PC-3 (cell line): ENCODE measurements at regions not wholly inside any gene's neighbourhood (a gene's known extent, or its start where the extent isn't known, plus 50 kb on each side); places are given as distances from the start of the nearest gene placed in this dataset.

Experiments used
- ATAC-seq: fragments of 200-7000 bp; cut with Tn5 transposase; 2 replicates; pipeline ENCODE4 v1.9.1; 2020; ENCODE audit warnings: mild to moderate bottlenecking, moderate library complexity
- BruUV-seq: library from RNA; stranded (reverse); fragments of 400-500 nt; replicated peaks from 2 replicates; lab custom pipeline; 2021; lab: Mats Ljungman, UMichigan
- CTCF ChIA-PET: fragments of 300-600 bp; sonication (Branson Sonifier 250); formaldehyde crosslinking; loops from one replicate; lab custom pipeline; 2022; ENCODE audit warnings: antibody characterized with exemption; lab: Charles Lee
- POLR2A ChIA-PET: fragments of 300-600 bp; sonication (Branson Sonifier 250); formaldehyde crosslinking; loops from one replicate; lab custom pipeline; 2022; ENCODE audit warnings: antibody characterized with exemption; ENCODE audit not compliant: unreplicated experiment; lab: Charles Lee
- DNase-seq: peaks from one replicate; pipeline ENCODE4 v3.0.0-alpha.2; 2015
- H2AFZ ChIP-seq: fragments of 300-600 bp; sonication (generic); 2 replicates; pipeline ENCODE4 v1.6.0; 2016; ENCODE audit warnings: antibody characterized with exemption, low read length
- H3F3A ChIP-seq: fragments of 300-600 bp; sonication (generic); one replicate; pipeline ENCODE4 v1.6.0; 2017; ENCODE audit warnings: antibody characterized with exemption, low read length, control low read depth, mild to moderate bottlenecking; ENCODE audit not compliant: unreplicated experiment
- H3K27ac ChIP-seq: fragments of 300-600 bp; sonication (generic); 2 replicates; pipeline ENCODE4 v1.5.1; 2016; ENCODE audit warnings: mild to moderate bottlenecking, low read length
- H3K27me3 ChIP-seq: fragments of 300-600 bp; sonication (generic); 2 replicates; pipeline ENCODE4 v1.6.1; 2016; ENCODE audit warnings: low read length, mixed read lengths
- H3K36me3 ChIP-seq: fragments of 300-600 bp; sonication (generic); 2 replicates; pipeline ENCODE4 v1.6.1; 2016; ENCODE audit warnings: low read depth, mixed run types, low read length, mixed read lengths
- H3K4me1 ChIP-seq: fragments of 300-600 bp; sonication (generic); 2 replicates; pipeline ENCODE4 v1.5.1; 2016; ENCODE audit warnings: low read length; ENCODE audit not compliant: insufficient read depth
- H3K4me2 ChIP-seq: fragments of 300-600 bp; sonication (generic); 2 replicates; pipeline ENCODE4 v1.6.0; 2016; ENCODE audit warnings: low read length
- H3K4me3 ChIP-seq: fragments of 300-600 bp; sonication (generic); 2 replicates; pipeline ENCODE4 v1.5.1; 2016; ENCODE audit warnings: mild to moderate bottlenecking, low read length, mixed read lengths
- H3K79me2 ChIP-seq: fragments of 300-600 bp; sonication (generic); 2 replicates; pipeline ENCODE4 v1.6.1; 2017; ENCODE audit warnings: low read length, mixed read lengths
- H3K9ac ChIP-seq: fragments of 300-600 bp; sonication (generic); 2 replicates; pipeline ENCODE4 v1.6.0; 2016; ENCODE audit warnings: mild to moderate bottlenecking, low read length
- H3K9me2 ChIP-seq: fragments of 300-600 bp; sonication (generic); replicated peaks from 2 replicates; pipeline ENCODE4 v1.6.1; 2016; ENCODE audit warnings: mixed run types, low read length, mixed read lengths
- H3K9me3 ChIP-seq: fragments of 300-600 bp; sonication (generic); 2 replicates; pipeline ENCODE4 v1.6.1; 2016; ENCODE audit warnings: low read length, mixed read lengths
- H4K20me1 ChIP-seq: fragments of 300-600 bp; sonication (generic); 2 replicates; pipeline ENCODE4 v1.6.1; 2016; ENCODE audit warnings: low read length, mixed read lengths
- CTCF ChIP-seq: fragments of 300-600 bp; sonication (generic); conservative IDR thresholded peaks from 2 replicates; pipeline ENCODE4 v1.5.1; 2017; ENCODE audit warnings: antibody characterized with exemption, low read depth, mild to moderate bottlenecking, low read length
- EZH2 ChIP-seq: fragments of 300-600 bp; sonication (generic); IDR thresholded peaks from one replicate; pipeline ENCODE4 v1.6.1; 2017; ENCODE audit warnings: antibody characterized with exemption, mild to moderate bottlenecking, low read length; ENCODE audit not compliant: unreplicated experiment
- EZH2phosphoT487 ChIP-seq: fragments of 300-600 bp; sonication (generic); IDR thresholded peaks from 2 replicates; pipeline ENCODE4 v1.6.1; 2018; ENCODE audit warnings: mild to moderate bottlenecking, antibody characterized with exemption, low read length, borderline replicate concordance
- intact Hi-C: fragments of 100-400 bp; cut with micrococcal nuclease; formaldehyde crosslinking; loops from 2 replicates; pipeline ENCODE4 v1.9.0; 2023

GRCh38 chrX:23592741-23593140 is 74.6 kb upstream of the PRDX4 start:
- H4K20me1 ChIP-seq, result no peaks in the 10 kb centered on the region
- H3K9me3 ChIP-seq, result no peaks in the 10 kb centered on the region
- H3K4me3 ChIP-seq, result no peak overlapping the region
- H3K4me2 ChIP-seq, result no peak overlapping the region
- DNase-seq (no peak), ATAC-seq (no peak)
- TF ChIP-seq EZH2phosphoT487 (no peak), CTCF (no peak), EZH2 (no peak)
- no TSS peak for BruUV-seq
- no peaks in the 10 kb centered on the region for H3K79me2 ChIP-seq
- CTCF ChIA-PET, result no interaction called here
- no peaks in the 10 kb centered on the region for H3K36me3 ChIP-seq
- H3K4me1 ChIP-seq, result no peaks in the 10 kb centered on the region
- H3K27me3 ChIP-seq, result peaks cover 20% of the 10 kb centered on the region; the same call in 1 of the 2 replicates
- H2AFZ ChIP-seq, result no peak overlapping the region
- H3K27ac ChIP-seq, result no peak overlapping the region
- H3F3A ChIP-seq, result no peaks in the 10 kb centered on the region
- intact Hi-C loops, result no loop called here
- no peaks in the 10 kb centered on the region for H3K9me2 ChIP-seq
- POLR2A ChIA-PET, result no interaction called here
- no peak overlapping the region for H3K9ac ChIP-seq

GRCh38 chrX:23598575-23598974 is 68.7 kb upstream of the PRDX4 start:
- ATAC-seq (no peak), DNase-seq (no peak)
- intact Hi-C loops, result no loop called here
- Histone ChIP-seq H3K79me2 (no peaks in the 10 kb centered on the region), H3F3A (no peaks in the 10 kb centered on the region), H3K9ac (no peak overlapping the region), H3K27me3 (peaks cover 21% of the 10 kb centered on the region; the same call in 1 of the 2 replicates), H4K20me1 (no peaks in the 10 kb centered on the region), H3K36me3 (no peaks in the 10 kb centered on the region), H3K27ac (no peak overlapping the region), H3K9me2 (no peaks in the 10 kb centered on the region), H3K9me3 (no peaks in the 10 kb centered on the region), H2AFZ (no peak overlapping the region), H3K4me2 (no peak overlapping the region), H3K4me3 (no peak overlapping the region), H3K4me1 (no peaks in the 10 kb centered on the region)
- TF ChIP-seq EZH2phosphoT487 (no peak), CTCF (no peak), EZH2 (no peak)
- no TSS peak for BruUV-seq
- ChIA-PET POLR2A (no interaction called here), CTCF (no interaction called here)

- Histone ChIP-seq H3K4me2 (no peak overlapping the region), H3K9me3 (no peaks in the 10 kb centered on the region), H3K27ac (no peak overlapping the region), H3K4me3 (no peak overlapping the region), H3F3A (no peaks in the 10 kb centered on the region), H3K36me3 (no peaks in the 10 kb centered on the region), H3K79me2 (no peaks in the 10 kb centered on the region), H3K27me3 (peaks cover 33% of the 10 kb centered on the region; the same call in 1 of the 2 replicates), H4K20me1 (no peaks in the 10 kb centered on the region), H2AFZ (no peak overlapping the region), H3K9ac (no peak overlapping the region), H3K4me1 (no peaks in the 10 kb centered on the region), H3K9me2 (no peaks in the 10 kb centered on the region)
- ChIA-PET CTCF (no interaction called here), POLR2A (no interaction called here)
- intact Hi-C loops, result no loop called here
- TF ChIP-seq EZH2, result no peak
- TF ChIP-seq CTCF, result no peak
- no peak for TF ChIP-seq EZH2phosphoT487
- no TSS peak for BruUV-seq
- DNase-seq (no peak), ATAC-seq (no peak)
Observed at GRCh38 chrX:23603501-23603900, 63.8 kb upstream of the PRDX4 start.
